ENCODE measurements at regions not wholly inside any gene's neighbourhood (a gene's known extent, or its start where the extent isn't known, plus 50 kb on each side); places are given as distances from the start of the nearest gene placed in this dataset.

DNA sequence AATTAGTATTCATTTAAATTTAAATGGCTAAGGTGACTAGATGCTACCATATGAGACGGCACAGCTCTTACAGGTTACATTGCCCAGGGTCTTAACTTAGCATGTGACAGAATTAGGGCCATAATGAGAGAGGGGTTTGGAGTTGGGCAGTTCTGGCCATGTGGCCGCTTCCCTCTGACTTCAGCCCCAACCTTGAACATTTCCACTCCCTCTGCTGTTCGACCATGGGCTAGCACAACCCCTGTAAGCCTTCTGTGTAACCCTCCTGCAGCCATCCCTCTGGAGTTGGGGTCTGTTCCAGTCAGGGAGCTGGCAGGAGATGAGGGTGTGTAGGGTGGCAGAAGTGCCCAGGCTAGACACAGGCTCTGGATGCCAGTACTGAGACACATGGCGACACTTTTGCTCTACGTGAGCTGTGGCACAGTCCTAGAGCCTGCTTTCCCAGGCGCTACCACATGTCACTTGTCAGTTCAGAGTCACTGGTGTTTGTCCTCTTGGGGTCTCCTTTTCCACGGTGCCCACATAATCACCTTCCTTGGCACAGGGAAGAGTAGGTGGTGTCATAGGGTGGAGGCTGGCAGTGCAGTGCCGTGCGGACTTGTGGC lies 128.7 kb upstream of the PITX1 start:
- POLR2A ChIA-PET, result interaction anchor here (1.2 kb wide), 1 partner anchor 257 kb away, joined by 6 read pairs; no protein-coding TSS in a partner anchor
- no peaks in the 10 kb centered on the region for H3K79me2 ChIP-seq (ENCODE audit: insufficient read depth, low read length)
- H3K27ac ChIP-seq (ENCODE audit: extremely low read length, insufficient read depth, low read length), result no peak overlapping the region
- in situ Hi-C loops (cut with HindIII; ENCODE audit: extremely low pct_ligation_motif_present, low pct_unique_long_range_greater_than_20kb) (no loop called here), intact Hi-C loops (cut with micrococcal nuclease; ENCODE audit: unreplicated experiment) (no loop called here)
- FAIRE-seq (peak; percentile 28), ATAC-seq (peak; percentile 92), DNase-seq (ENCODE audit: low spot score) (peak; percentile 38)
- H3K9ac ChIP-seq (ENCODE audit: insufficient read depth, low read depth, low read length), result no peak overlapping the region
- H3K4me1 ChIP-seq (ENCODE audit: insufficient read depth, low read length), result peaks cover 33% of the 10 kb centered on the region
- no peaks in the 10 kb centered on the region for H3K27me3 ChIP-seq (ENCODE audit: control insufficient read depth in 1 of 2, insufficient read depth in 2 of 2, low read length in 2 of 2)
- H3K4me2 ChIP-seq (ENCODE audit: low read depth, low read length), result no peak overlapping the region
- no peaks in the 10 kb centered on the region for H3K9me3 ChIP-seq (ENCODE audit: low read length)
- no TSS peak for BruUV-seq (replicated peaks)
- TF ChIP-seq ARNT (IDR thresholded peaks at IDR 0.05) (no peak), RAD21 (CRISPR knock-in tag; IDR thresholded peaks at IDR 0.05) (peak; percentile 55; the same call in 1 of the 2 replicates), ZNF382 (CRISPR knock-in tag; IDR thresholded peaks at IDR 0.05; ENCODE audit: borderline replicate concordance) (no peak), ARID2 (CRISPR knock-in tag; IDR thresholded peaks at IDR 0.05; ENCODE audit: borderline replicate concordance) (no peak), TBP (CRISPR knock-in tag; IDR thresholded peaks at IDR 0.05) (no peak), MYC (CRISPR knock-in tag; IDR thresholded peaks at IDR 0.05; ENCODE audit: borderline replicate concordance) (peak; percentile 23; the same call in 1 of the 2 replicates), PHF8 (CRISPR knock-in tag; IDR thresholded peaks at IDR 0.05) (no peak), ZNF20 (CRISPR knock-in tag; IDR thresholded peaks at IDR 0.05) (no peak), NFIB (CRISPR knock-in tag; IDR thresholded peaks at IDR 0.05; ENCODE audit: borderline replicate concordance) (no peak), SOX6 (IDR thresholded peaks at IDR 0.05) (no peak), SOX6 (CRISPR knock-in tag; IDR thresholded peaks at IDR 0.05) (0 out of 2 replicates have a peak, but pooled peaks have one; percentile 16), SMC3 (IDR thresholded peaks at IDR 0.05; ENCODE audit: low read length) (peak; percentile 69), ZNF205 (CRISPR knock-in tag; IDR thresholded peaks at IDR 0.05) (no peak), STAG1 (CRISPR knock-in tag; IDR thresholded peaks at IDR 0.05) (peak; percentile 71)
- TF ChIP-seq, protein P1, sequence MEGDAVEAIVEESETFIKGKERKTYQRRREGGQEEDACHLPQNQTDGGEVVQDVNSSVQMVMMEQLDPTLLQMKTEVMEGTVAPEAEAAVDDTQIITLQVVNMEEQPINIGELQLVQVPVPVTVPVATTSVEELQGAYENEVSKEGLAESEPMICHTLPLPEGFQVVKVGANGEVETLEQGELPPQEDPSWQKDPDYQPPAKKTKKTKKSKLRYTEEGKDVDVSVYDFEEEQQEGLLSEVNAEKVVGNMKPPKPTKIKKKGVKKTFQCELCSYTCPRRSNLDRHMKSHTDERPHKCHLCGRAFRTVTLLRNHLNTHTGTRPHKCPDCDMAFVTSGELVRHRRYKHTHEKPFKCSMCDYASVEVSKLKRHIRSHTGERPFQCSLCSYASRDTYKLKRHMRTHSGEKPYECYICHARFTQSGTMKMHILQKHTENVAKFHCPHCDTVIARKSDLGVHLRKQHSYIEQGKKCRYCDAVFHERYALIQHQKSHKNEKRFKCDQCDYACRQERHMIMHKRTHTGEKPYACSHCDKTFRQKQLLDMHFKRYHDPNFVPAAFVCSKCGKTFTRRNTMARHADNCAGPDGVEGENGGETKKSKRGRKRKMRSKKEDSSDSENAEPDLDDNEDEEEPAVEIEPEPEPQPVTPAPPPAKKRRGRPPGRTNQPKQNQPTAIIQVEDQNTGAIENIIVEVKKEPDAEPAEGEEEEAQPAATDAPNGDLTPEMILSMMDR (CRISPR knock-in tag; IDR thresholded peaks at IDR 0.05), result peak; percentile 62
- TF ChIP-seq, protein P2, sequence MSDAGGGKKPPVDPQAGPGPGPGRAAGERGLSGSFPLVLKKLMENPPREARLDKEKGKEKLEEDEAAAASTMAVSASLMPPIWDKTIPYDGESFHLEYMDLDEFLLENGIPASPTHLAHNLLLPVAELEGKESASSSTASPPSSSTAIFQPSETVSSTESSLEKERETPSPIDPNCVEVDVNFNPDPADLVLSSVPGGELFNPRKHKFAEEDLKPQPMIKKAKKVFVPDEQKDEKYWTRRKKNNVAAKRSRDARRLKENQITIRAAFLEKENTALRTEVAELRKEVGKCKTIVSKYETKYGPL (CRISPR knock-in tag; IDR thresholded peaks at IDR 0.05), result no peak
- TF ChIP-seq, protein P3, sequence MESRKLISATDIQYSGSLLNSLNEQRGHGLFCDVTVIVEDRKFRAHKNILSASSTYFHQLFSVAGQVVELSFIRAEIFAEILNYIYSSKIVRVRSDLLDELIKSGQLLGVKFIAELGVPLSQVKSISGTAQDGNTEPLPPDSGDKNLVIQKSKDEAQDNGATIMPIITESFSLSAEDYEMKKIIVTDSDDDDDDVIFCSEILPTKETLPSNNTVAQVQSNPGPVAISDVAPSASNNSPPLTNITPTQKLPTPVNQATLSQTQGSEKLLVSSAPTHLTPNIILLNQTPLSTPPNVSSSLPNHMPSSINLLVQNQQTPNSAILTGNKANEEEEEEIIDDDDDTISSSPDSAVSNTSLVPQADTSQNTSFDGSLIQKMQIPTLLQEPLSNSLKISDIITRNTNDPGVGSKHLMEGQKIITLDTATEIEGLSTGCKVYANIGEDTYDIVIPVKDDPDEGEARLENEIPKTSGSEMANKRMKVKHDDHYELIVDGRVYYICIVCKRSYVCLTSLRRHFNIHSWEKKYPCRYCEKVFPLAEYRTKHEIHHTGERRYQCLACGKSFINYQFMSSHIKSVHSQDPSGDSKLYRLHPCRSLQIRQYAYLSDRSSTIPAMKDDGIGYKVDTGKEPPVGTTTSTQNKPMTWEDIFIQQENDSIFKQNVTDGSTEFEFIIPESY (CRISPR knock-in tag; IDR thresholded peaks at IDR 0.05), result peak; percentile 91
- TF ChIP-seq, protein P4, sequence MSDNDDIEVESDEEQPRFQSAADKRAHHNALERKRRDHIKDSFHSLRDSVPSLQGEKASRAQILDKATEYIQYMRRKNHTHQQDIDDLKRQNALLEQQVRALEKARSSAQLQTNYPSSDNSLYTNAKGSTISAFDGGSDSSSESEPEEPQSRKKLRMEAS (IDR thresholded peaks at IDR 0.05), result peak; percentile 28; the same call in 1 of the 2 replicates
- H2AFZ ChIP-seq (ENCODE audit: low read length), result no peak overlapping the region
- H3K36me3 ChIP-seq (replicated peaks in 1 of 2; ENCODE audit: control insufficient read depth in 1 of 2, insufficient read depth in 2 of 2, low read length in 2 of 2), result no peaks in the 10 kb centered on the region
- WGBS (ENCODE audit: low lambda C conversion rate), result 73% methylated on average over 8 of the region's 9 CpGs
- CTCF ChIA-PET (ENCODE audit: low intra/inter-chr PET ratio, low total read pairs), result interaction anchor here (1.0 kb wide), 1 partner anchor 152 kb away, joined by 4 read pairs; no protein-coding TSS in a partner anchor
- H3K4me3 ChIP-seq (replicated peaks in 1 of 3; ENCODE audit: insufficient read depth in 1 of 3, low read depth in 2 of 3, low read length in 3 of 3), result no peak overlapping the region
- no peaks in the 10 kb centered on the region for H4K20me1 ChIP-seq (ENCODE audit: insufficient read depth, low read length)

All from HepG2 (cell line).